Fibroblast of lung (primary cell): ENCODE measurements at regions not wholly inside any gene's neighbourhood (a gene's known extent, or its start where the extent isn't known, plus 50 kb on each side); places are given as distances from the start of the nearest gene placed in this dataset.

Experiments
- DNase-seq, 2 donors: peaks; one replicate each; pipeline versions ENCODE4 v3.0.0 to v3.0.0-alpha.2; 2010; ENCODE audit warnings: low read depth in 2 of 2
- H2AFZ ChIP-seq: 2 replicates; pipeline ENCODE4 v1.5.1; 2012; ENCODE audit warnings: low read length, control low read depth, inconsistent platforms
- H3K27ac ChIP-seq: 2 replicates; pipeline ENCODE4 v1.5.1; 2011; ENCODE audit warnings: low read length, control low read depth; ENCODE audit not compliant: insufficient read depth
- H3K27me3 ChIP-seq: 2 replicates; pipeline ENCODE4 v1.5.1; 2011; ENCODE audit warnings: mild to moderate bottlenecking, low read length; ENCODE audit not compliant: control insufficient read depth, insufficient read depth
- H3K36me3 ChIP-seq: 2 replicates; pipeline ENCODE4 v1.5.1; 2011; ENCODE audit warnings: low read length; ENCODE audit not compliant: control insufficient read depth, insufficient read depth
- H3K4me1 ChIP-seq: 2 replicates; pipeline ENCODE4 v1.5.1; 2011; ENCODE audit warnings: low read length; ENCODE audit not compliant: control insufficient read depth, insufficient read depth; ENCODE audit errors: extremely low read depth
- H3K4me2 ChIP-seq: 2 replicates; pipeline ENCODE4 v1.5.1; 2011; ENCODE audit warnings: low read length, control low read depth; ENCODE audit not compliant: insufficient read depth; ENCODE audit errors: extremely low read depth
- H3K4me3 ChIP-seq, 4 experiments: fragments of 200-600 bp in 1 of 4; sonication (generic) in 1 of 4; replicated peaks in 1 of 4; 2 replicates each; pipeline ENCODE4 v1.5.1; 2011 to 2016; ENCODE audit warnings: low read length in 4 of 4, low read depth in 3 of 4, mild to moderate bottlenecking in 3 of 4, control low read depth in 2 of 4, inconsistent platforms in 1 of 4, mixed read lengths in 1 of 4; ENCODE audit not compliant: insufficient read depth in 1 of 4; ENCODE audit errors: control extremely low read depth in 1 of 4
- H3K79me2 ChIP-seq: 2 replicates; pipeline ENCODE4 v1.5.1; 2012; ENCODE audit warnings: mild to moderate bottlenecking, low read length, inconsistent platforms; ENCODE audit not compliant: control insufficient read depth, insufficient read depth
- H3K9ac ChIP-seq: 2 replicates; pipeline ENCODE4 v1.5.1; 2011; ENCODE audit warnings: mild to moderate bottlenecking, low read length, control low read depth; ENCODE audit not compliant: insufficient read depth
- H3K9me3 ChIP-seq: 2 replicates; pipeline ENCODE4 v1.5.1; 2012; ENCODE audit warnings: low read depth, low read length; ENCODE audit not compliant: control insufficient read depth, insufficient read depth
- H4K20me1 ChIP-seq: 2 replicates; pipeline ENCODE4 v1.5.1; 2011; ENCODE audit warnings: low read length; ENCODE audit not compliant: control insufficient read depth, insufficient read depth; ENCODE audit errors: extremely low read depth
- CTCF ChIP-seq, 2 donors: IDR thresholded peaks in 1 of 2; conservative IDR thresholded peaks in 1 of 2; 1 replicate in 1 of 2; 2 replicates in 1 of 2; pipeline ENCODE4 v1.5.1; 2011 to 2012; ENCODE audit warnings: low read length in 2 of 2, control low read depth in 1 of 2, inconsistent platforms in 1 of 2, low read depth in 1 of 2, mild to moderate bottlenecking in 1 of 2
- EZH2 ChIP-seq: IDR thresholded peaks from 2 replicates; pipeline ENCODE4 v1.5.1; 2012; ENCODE audit warnings: low read length, control low read depth, mild to moderate bottlenecking; ENCODE audit errors: missing control alignments

- H3K4me3 ChIP-seq, result no peak overlapping the region
- no peaks in the 10 kb centered on the region for H3K27me3 ChIP-seq
- H3K79me2 ChIP-seq, result no peaks in the 10 kb centered on the region
- H3K9me3 ChIP-seq, result no peaks in the 10 kb centered on the region
- H3K4me1 ChIP-seq, result no peaks in the 10 kb centered on the region
- TF ChIP-seq EZH2, result no peak
- TF ChIP-seq CTCF (conservative IDR thresholded peaks at IDR 0.05 in 1 of 2, IDR thresholded peaks at IDR 0.05 in 1 of 2; ENCODE audit: low read depth in 1 of 2, low read length in 2 of 2), result no peak
- no peak overlapping the region for H3K27ac ChIP-seq
- no peak overlapping the region for H3K9ac ChIP-seq
- no peak overlapping the region for H2AFZ ChIP-seq
- no peak overlapping the region for H3K4me2 ChIP-seq
- DNase-seq, result peak in 1 of 2 donors; percentile 14
- no peaks in the 10 kb centered on the region for H4K20me1 ChIP-seq
- H3K36me3 ChIP-seq, result no peaks in the 10 kb centered on the region
Observed at GRCh38 chr2:65917986-65918385, 485.6 kb upstream of the SPRED2 start.

- no peak overlapping the region for H3K27ac ChIP-seq
- no peak overlapping the region for H2AFZ ChIP-seq
- DNase-seq, result no peak
- no peak overlapping the region for H3K4me2 ChIP-seq
- no peak overlapping the region for H3K9ac ChIP-seq
- TF ChIP-seq EZH2 (no peak), CTCF (conservative IDR thresholded peaks at IDR 0.05 in 1 of 2, IDR thresholded peaks at IDR 0.05 in 1 of 2; ENCODE audit: low read depth in 1 of 2, low read length in 2 of 2) (no peak)
- no peak overlapping the region for H3K4me3 ChIP-seq
- no peaks in the 10 kb centered on the region for H3K27me3 ChIP-seq
- H4K20me1 ChIP-seq, result no peaks in the 10 kb centered on the region
- no peaks in the 10 kb centered on the region for H3K9me3 ChIP-seq
- no peaks in the 10 kb centered on the region for H3K79me2 ChIP-seq
- no peaks in the 10 kb centered on the region for H3K36me3 ChIP-seq
- no peaks in the 10 kb centered on the region for H3K4me1 ChIP-seq
Observed at GRCh38 chr2:65916785-65917295, 484.4 kb upstream of the SPRED2 start.

DNA sequence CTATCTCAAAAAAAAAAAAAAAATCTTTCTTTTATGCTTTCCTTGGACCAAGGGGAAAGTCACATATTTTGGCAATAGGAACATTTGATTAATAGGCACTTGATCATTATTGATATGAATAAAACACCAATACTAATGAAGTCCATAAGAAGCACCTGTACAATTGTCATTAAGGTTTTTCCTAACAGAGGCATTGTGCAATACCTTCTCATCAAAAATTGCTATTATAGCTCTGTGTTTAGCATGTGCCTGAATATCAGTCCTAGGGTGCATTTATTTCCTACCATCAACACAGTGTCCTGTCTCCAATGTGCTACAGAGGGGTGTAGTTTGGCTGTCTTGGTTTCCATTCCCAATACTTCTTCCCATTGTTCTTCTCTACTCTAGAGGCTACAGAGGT lies 483.8 kb upstream of the SPRED2 start:
- no peak overlapping the region for H3K4me2 ChIP-seq
- H4K20me1 ChIP-seq, result no peaks in the 10 kb centered on the region
- no peak overlapping the region for H3K9ac ChIP-seq
- no peaks in the 10 kb centered on the region for H3K9me3 ChIP-seq
- H3K4me1 ChIP-seq, result no peaks in the 10 kb centered on the region
- no peak for DNase-seq
- no peaks in the 10 kb centered on the region for H3K79me2 ChIP-seq
- no peaks in the 10 kb centered on the region for H3K36me3 ChIP-seq
- no peak overlapping the region for H2AFZ ChIP-seq
- no peak overlapping the region for H3K4me3 ChIP-seq
- H3K27ac ChIP-seq, result no peak overlapping the region
- TF ChIP-seq CTCF (conservative IDR thresholded peaks at IDR 0.05 in 1 of 2, IDR thresholded peaks at IDR 0.05 in 1 of 2; ENCODE audit: low read depth in 1 of 2, low read length in 2 of 2) (no peak), EZH2 (no peak)
- H3K27me3 ChIP-seq, result no peaks in the 10 kb centered on the region
